ENCODE measurements at regions not wholly inside any gene's neighbourhood (a gene's known extent, or its start where the extent isn't known, plus 50 kb on each side); places are given as distances from the start of the nearest gene placed in this dataset.

DNA sequence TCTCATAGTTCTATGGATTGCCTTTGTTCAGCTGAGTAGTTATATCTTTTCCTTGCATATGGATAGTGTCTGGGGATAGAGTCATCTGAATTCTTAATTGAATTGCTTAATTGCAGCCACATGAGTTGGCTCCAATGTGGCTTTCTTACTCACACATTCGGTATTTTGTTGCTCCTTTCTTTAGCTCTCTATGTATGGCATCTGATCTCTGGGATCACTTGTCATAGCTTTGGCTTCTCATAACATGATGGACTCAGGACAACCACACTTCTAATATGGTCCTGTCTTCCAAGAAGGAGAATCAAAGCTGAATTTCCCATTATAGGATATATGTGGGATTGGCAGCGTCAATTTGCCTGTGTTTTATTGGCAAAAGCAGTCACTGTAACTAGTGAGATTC, 716.2 kb downstream of the NCAM2 start:
- Histone ChIP-seq H3K27me3 (ENCODE audit: control insufficient read depth, insufficient read depth, low read length) (no peaks in the 10 kb centered on the region), H3K36me3 (ENCODE audit: control insufficient read depth, insufficient read depth, low read length) (no peaks in the 10 kb centered on the region), H3K4me3 (ENCODE audit: low read depth, low read length) (no peak overlapping the region)
- ChIA-PET CTCF (no interaction called here), POLR2A (no interaction called here)
- DNase-seq (ENCODE audit: low read depth): peak; percentile 60
- no peak for TF ChIP-seq CTCF (IDR thresholded peaks at IDR 0.05; ENCODE audit: insufficient read depth, low read depth, low read length)

- CTCF ChIA-PET: no interaction called here
- H3K36me3 ChIP-seq (ENCODE audit: control insufficient read depth, insufficient read depth, low read length): no peaks in the 10 kb centered on the region
- H3K4me3 ChIP-seq (ENCODE audit: low read depth, low read length): no peak overlapping the region
- TF ChIP-seq CTCF (IDR thresholded peaks at IDR 0.05; ENCODE audit: insufficient read depth, low read depth, low read length): no peak
- POLR2A ChIA-PET: no interaction called here
- no peaks in the 10 kb centered on the region for H3K27me3 ChIP-seq (ENCODE audit: control insufficient read depth, insufficient read depth, low read length)
- no peak for DNase-seq (ENCODE audit: low read depth)
Observed at GRCh38 chr21:21715266-21715969, 717.2 kb downstream of the NCAM2 start.

DNA sequence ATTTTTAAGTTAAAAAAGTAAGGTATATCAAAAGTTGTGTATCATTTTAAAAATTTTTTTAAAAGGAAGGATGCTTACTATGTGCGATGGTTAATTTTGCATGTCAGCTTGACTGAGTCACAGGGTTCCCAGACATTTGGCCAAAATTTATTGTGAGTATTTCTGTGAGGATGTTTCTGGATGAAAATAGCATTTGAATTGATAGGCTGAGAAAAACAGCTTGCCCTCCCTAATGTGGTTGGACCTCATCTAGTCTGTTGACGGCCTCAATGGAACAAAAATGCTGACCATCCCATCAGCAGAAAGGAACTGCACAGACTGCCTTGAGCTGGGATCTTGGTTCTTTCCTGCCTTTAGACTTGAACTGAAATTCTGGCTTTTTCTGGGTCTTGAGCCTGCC, 724.5 kb downstream of the NCAM2 start:
- TF ChIP-seq CTCF (IDR thresholded peaks at IDR 0.05; ENCODE audit: insufficient read depth, low read depth, low read length): no peak
- ChIA-PET CTCF (no interaction called here), POLR2A (no interaction called here)
- no peak for DNase-seq (ENCODE audit: low read depth)
- Histone ChIP-seq H3K4me3 (ENCODE audit: low read depth, low read length) (no peak overlapping the region), H3K36me3 (ENCODE audit: control insufficient read depth, insufficient read depth, low read length) (no peaks in the 10 kb centered on the region), H3K27me3 (ENCODE audit: control insufficient read depth, insufficient read depth, low read length) (no peaks in the 10 kb centered on the region)

- POLR2A ChIA-PET: no interaction called here
- CTCF ChIA-PET: no interaction called here
- H3K27me3 ChIP-seq (ENCODE audit: control insufficient read depth, insufficient read depth, low read length): no peaks in the 10 kb centered on the region
- TF ChIP-seq CTCF (IDR thresholded peaks at IDR 0.05; ENCODE audit: insufficient read depth, low read depth, low read length): no peak
- no peak overlapping the region for H3K4me3 ChIP-seq (ENCODE audit: low read depth, low read length)
- no peaks in the 10 kb centered on the region for H3K36me3 ChIP-seq (ENCODE audit: control insufficient read depth, insufficient read depth, low read length)
- DNase-seq (ENCODE audit: low read depth): no peak
Observed at GRCh38 chr21:21730512-21730911, 732.3 kb downstream of the NCAM2 start.

DNA sequence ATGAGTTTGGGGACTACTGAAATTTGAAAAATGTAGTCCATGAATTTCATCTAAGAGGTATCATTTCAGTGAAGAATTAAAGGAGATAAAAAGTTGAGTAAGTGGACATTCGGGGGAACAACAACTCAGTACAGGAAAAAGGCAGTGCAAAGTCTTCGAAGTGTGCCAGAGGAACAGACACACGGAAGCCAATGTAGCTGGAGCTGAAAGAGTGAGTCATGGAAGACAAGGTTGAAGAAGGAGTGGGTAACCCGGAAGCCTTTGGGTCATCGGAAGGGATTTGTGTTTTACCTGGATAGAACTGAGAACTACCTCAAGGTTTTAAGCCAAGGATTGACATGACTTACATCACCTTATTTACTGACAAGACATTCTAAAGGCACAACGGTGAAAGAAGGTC, 733.4 kb downstream of the NCAM2 start:
- DNase-seq (ENCODE audit: low read depth): no peak
- H3K27me3 ChIP-seq (ENCODE audit: control insufficient read depth, insufficient read depth, low read length): no peaks in the 10 kb centered on the region
- ChIA-PET CTCF (interaction anchor here (1.3 kb wide), 1 partner anchor 11 kb away, joined by 3 read pairs; no protein-coding TSS in a partner anchor), POLR2A (no interaction called here)
- H3K36me3 ChIP-seq (ENCODE audit: control insufficient read depth, insufficient read depth, low read length): no peaks in the 10 kb centered on the region
- TF ChIP-seq CTCF (IDR thresholded peaks at IDR 0.05; ENCODE audit: insufficient read depth, low read depth, low read length): no peak
- no peak overlapping the region for H3K4me3 ChIP-seq (ENCODE audit: low read depth, low read length)
